GM10248 (cell line): ENCODE measurements at regions not wholly inside any gene's neighbourhood (a gene's known extent, or its start where the extent isn't known, plus 50 kb on each side); places are given as distances from the start of the nearest gene placed in this dataset.
"Not testable (repeated sequence)": the region's sequence is repeated elsewhere in the genome, so short reads cannot be mapped to it uniquely, and the experiment has no call there.

Source experiments
- CTCF ChIA-PET: fragments of 300-600 bp; sonication (Branson Sonifier 250); formaldehyde crosslinking; extraction: SDS; loops from one replicate; lab custom pipeline; 2021; ENCODE audit warnings: antibody characterized with exemption; lab: Yijun Ruan, JAX
- POLR2A ChIA-PET: fragments of 350-650 bp; sonication (Branson Sonifier 250); formaldehyde crosslinking; extraction: SDS; loops from one replicate; lab custom pipeline; 2020; ENCODE audit warnings: antibody characterized with exemption; lab: Yijun Ruan, JAX
- DNase-seq: peaks from one replicate; pipeline ENCODE4 v3.0.0; 2012; ENCODE audit errors: extremely low spot score
- TF ChIP-seq, protein P1 (sequence below): IDR thresholded peaks from 2 replicates; pipeline ENCODE4 v1.5.1; 2012; ENCODE audit warnings: mild to moderate bottlenecking, low read depth; ENCODE audit errors: extremely low read depth, missing control alignments, control extremely low read depth

DNA sequence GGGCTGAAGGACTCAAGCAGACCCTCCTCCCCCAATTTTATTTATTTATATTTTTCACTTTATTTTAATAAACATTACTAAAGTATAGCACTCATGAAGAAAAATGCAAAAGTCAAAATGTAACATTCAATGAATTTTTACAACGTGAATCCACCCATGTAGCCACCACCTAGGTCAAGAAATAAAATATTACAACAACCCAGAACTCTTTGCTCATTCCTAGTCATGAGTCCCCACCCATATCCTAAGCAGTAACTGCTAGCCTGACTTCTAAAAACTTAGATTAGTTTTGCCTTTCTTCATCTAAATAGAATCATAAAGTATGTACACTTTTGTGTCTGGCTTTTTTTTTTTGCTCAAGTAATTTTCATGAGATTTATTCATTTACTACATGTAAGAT, 86.9 kb upstream of the CRY1 start:
- POLR2A ChIA-PET = no interaction called here
- CTCF ChIA-PET = no interaction called here
- TF ChIP-seq, protein P1, sequence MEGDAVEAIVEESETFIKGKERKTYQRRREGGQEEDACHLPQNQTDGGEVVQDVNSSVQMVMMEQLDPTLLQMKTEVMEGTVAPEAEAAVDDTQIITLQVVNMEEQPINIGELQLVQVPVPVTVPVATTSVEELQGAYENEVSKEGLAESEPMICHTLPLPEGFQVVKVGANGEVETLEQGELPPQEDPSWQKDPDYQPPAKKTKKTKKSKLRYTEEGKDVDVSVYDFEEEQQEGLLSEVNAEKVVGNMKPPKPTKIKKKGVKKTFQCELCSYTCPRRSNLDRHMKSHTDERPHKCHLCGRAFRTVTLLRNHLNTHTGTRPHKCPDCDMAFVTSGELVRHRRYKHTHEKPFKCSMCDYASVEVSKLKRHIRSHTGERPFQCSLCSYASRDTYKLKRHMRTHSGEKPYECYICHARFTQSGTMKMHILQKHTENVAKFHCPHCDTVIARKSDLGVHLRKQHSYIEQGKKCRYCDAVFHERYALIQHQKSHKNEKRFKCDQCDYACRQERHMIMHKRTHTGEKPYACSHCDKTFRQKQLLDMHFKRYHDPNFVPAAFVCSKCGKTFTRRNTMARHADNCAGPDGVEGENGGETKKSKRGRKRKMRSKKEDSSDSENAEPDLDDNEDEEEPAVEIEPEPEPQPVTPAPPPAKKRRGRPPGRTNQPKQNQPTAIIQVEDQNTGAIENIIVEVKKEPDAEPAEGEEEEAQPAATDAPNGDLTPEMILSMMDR = no peak
- no peak for DNase-seq

DNA sequence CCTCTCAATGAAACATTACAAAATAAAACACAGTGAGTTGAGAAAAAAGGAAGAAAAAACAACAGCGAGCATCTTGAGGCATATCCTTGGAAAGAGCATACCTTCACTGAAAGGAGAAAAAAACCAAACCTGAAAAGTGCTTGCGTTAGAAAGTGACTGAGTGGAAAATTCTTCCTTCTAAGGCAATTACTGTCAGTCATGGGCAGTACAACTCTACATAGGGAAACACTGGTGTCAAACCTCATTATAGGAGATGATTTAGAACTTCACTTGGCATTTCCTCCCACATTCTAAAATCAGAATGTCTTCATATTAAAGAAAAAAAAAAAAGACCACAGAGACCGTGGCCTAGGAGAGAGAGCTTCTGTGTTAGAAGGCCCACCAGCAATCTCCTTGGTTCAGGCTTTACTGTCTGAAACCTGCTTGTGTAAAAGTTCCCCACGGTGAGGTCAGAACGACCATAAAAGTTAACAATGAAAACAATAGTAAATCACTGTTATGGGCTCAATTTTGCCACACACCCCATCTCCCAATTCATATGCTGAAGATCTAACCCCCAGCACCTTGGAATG, 91.1 kb upstream of the CRY1 start:
- no peak for DNase-seq
- ChIA-PET POLR2A (interaction anchor here (0.7 kb wide), 1 partner anchor 49 kb away, joined by 3 read pairs; no protein-coding TSS in a partner anchor), CTCF (no interaction called here)
- TF ChIP-seq, protein P1 = no peak

DNA sequence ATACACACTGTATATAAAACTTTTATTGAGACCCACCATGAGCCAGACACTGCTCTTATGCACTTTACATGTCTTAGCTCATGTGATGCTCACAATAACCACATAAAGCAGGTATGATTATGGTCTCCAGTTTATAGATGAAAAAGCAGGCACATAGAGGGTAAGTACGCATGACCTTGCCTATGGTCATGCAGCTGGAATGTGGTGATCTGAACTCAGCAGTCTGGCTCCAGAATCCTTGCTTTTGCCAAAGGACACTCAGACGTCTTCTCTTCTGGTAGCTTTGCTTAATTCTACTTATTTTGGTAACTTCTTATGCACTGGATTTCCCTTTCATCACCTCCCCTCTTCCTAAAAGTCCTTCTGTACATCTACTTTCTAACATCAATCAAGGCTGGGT, 103.3 kb upstream of the CRY1 start:
- TF ChIP-seq, protein P1 = no peak
- POLR2A ChIA-PET = no interaction called here
- DNase-seq = no peak
- CTCF ChIA-PET = no interaction called here

DNA sequence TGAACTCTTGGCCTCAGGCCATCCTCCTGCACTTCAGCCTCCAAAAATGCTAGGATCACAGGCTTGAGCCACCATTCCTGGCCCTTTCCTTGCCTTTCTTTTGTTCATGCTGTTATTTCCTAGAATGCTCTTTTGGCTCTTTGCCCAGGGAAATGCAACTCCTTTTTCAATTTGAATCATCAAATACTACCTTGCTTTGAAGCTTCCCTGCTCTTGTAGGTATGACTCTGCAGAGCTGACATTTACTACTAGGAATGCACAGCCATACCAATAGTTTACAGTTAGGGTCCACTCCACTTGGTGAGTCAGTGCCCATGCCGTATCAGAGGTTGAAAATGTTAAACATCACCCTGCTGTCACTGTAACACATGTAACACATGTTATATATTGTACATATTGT, 107.0 kb upstream of the CRY1 start:
- no peak for DNase-seq
- CTCF ChIA-PET = no interaction called here
- TF ChIP-seq, protein P1 = no peak
- POLR2A ChIA-PET = no interaction called here

DNA sequence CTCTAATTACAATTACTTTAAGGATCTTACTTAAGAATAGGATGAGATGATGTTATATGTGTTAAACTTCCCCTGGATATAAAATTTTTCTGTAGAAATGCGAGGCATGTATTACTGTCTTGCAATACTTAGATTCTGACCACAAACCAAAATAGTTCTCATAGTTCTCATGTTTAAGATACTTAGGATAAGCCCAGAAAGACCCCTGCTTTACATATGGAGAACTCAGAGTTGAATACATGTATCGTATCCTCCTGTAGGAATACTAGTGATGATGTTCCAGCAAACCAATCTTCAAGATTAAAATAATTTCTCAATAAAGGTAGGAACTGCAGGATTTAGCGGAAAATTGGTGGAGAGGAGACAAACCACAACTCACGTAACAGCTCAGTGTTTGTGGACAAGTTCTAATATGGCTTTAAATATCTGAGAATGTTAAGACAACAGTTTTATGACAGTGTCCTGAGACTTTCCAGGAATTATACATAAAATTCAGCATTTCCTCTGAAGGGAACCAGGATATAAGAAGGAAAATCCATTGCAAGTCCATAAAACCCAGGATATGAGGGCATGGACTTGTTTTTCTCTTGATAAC, 114.7 kb upstream of the CRY1 start:
- ChIA-PET POLR2A (no interaction called here), CTCF (no interaction called here)
- TF ChIP-seq, protein P1 = no peak
- no peak for DNase-seq

DNA sequence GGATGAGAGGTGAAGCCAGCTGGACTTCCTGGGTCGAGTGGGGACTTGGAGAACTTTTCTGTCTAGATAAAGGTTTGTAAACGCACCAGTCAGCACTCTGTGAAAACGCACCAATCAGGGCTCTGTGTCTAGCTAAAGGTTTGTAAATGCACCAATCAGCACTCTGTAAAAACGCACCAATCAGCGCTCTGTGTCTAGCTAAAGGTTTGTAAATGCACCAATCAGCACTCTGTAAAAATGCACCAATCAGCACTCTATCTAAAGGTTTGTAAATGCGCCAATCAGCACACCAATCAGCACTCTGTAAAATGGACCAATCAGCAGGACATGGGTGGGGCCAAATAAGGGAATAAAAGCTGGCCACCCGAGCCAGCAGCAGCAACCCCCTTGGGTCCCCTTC, 116.4 kb upstream of the CRY1 start:
- POLR2A ChIA-PET, CTCF ChIA-PET, DNase-seq: not testable (repeated sequence)

DNA sequence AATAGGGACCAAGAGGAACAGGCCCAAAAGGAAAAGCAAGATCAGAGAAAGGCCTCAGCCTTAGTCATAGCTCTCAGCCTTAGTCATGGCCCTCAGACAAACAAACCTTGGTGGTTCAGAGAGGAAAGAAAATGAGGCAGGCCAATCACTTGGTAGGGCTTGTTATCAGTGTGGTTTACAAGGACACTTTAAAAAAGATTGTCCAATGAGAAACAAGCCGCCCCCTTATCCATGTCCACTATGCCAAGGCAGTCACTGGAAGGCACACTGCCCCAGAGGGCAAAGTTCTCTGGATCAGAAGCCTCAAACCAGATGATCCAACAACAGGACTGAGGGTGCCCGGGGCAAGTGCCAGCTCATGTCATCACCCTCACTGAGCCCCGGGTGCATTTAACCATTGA, 121.0 kb upstream of the CRY1 start:
- POLR2A ChIA-PET, CTCF ChIA-PET: not testable (repeated sequence)

DNA sequence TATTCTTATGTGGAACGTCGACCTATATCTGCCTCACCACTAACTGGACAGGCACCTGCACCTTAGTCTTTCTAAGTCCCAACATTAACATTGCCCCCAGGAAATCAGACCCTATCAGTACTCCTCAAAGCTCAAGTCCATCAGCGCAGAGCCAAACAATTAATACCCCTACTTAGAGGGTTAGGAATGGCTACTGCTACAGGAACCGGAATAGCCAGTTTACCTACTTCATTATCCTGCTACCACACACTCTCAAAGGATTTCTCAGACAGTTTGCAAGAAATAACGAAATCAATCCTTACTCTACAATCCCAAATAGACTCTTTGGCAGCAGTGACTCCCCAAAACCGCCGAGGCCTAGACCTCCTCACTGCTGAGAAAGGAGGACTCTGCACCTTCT, 123.1 kb upstream of the CRY1 start:
- POLR2A ChIA-PET, DNase-seq: not testable (repeated sequence)
- CTCF ChIA-PET = interaction anchor here (1.0 kb wide), 1 partner anchor 10 kb away, joined by 3 read pairs; no protein-coding TSS in a partner anchor

More for the DNA sequence above, 121.0 kb upstream of the CRY1 start:
- not testable (repeated sequence) for DNase-seq
